DND-41 (cell line): ENCODE measurements at regions not wholly inside any gene's neighbourhood (a gene's known extent, or its start where the extent isn't known, plus 50 kb on each side); places are given as distances from the start of the nearest gene placed in this dataset.

ENCODE experiments used
- EZH2 ChIP-seq: IDR thresholded peaks from 3 replicates; pipeline ENCODE4 v1.6.1; 2012; ENCODE audit warnings: borderline replicate concordance, low read depth, mild to moderate bottlenecking, moderate library complexity, low read length, inconsistent platforms; ENCODE audit not compliant: severe bottlenecking
- TF ChIP-seq, protein P1 (sequence below): IDR thresholded peaks from 2 replicates; pipeline ENCODE4 v1.5.1; 2012; ENCODE audit warnings: borderline replicate concordance, low read length, moderate library complexity, mild to moderate bottlenecking; ENCODE audit not compliant: poor library complexity, severe bottlenecking; ENCODE audit errors: extremely low read depth

DNA sequence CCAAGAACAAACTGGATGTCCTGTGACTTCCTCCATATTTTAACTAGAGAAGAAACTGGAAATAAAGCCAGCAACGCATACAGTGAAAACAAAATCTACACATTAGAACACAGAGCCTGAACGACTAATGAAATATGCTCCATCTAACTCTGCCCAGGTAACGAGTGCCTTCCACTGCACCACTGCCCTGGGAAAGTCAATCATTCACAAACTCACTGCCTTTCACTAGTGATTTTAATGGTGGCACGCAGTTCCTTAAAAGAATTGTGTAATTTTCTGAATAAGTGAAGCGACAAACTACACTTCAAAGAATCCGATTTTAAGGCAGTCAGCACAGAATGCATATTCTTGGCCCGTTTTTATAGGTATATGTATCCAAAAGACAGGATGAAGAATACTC, 416.0 kb downstream of the SHQ1 start:
- TF ChIP-seq, protein P1, sequence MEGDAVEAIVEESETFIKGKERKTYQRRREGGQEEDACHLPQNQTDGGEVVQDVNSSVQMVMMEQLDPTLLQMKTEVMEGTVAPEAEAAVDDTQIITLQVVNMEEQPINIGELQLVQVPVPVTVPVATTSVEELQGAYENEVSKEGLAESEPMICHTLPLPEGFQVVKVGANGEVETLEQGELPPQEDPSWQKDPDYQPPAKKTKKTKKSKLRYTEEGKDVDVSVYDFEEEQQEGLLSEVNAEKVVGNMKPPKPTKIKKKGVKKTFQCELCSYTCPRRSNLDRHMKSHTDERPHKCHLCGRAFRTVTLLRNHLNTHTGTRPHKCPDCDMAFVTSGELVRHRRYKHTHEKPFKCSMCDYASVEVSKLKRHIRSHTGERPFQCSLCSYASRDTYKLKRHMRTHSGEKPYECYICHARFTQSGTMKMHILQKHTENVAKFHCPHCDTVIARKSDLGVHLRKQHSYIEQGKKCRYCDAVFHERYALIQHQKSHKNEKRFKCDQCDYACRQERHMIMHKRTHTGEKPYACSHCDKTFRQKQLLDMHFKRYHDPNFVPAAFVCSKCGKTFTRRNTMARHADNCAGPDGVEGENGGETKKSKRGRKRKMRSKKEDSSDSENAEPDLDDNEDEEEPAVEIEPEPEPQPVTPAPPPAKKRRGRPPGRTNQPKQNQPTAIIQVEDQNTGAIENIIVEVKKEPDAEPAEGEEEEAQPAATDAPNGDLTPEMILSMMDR: no peak
- no peak for TF ChIP-seq EZH2
